Vagina (tissue), 2 donors: ENCODE measurements at regions not wholly inside any gene's neighbourhood (a gene's known extent, or its start where the extent isn't known, plus 50 kb on each side); places are given as distances from the start of the nearest gene placed in this dataset.

Experiments used
- CTCF ChIP-seq, 3 experiments: fragments of 450-650 bp in 2 of 3; fragments of 200-600 bp in 1 of 3; sonication (generic) in 1 of 3; IDR thresholded peaks; one replicate each; pipeline ENCODE4 v1.5.1; 2017 to 2019; ENCODE audit warnings: antibody characterized with exemption in 3 of 3, mild to moderate bottlenecking in 2 of 3, moderate library complexity in 2 of 3
- POLR2A ChIP-seq, 2 donors: fragments of 450-650 bp; IDR thresholded peaks; one replicate each; pipeline ENCODE4 v1.6.1; 2017; ENCODE audit warnings: antibody characterized with exemption in 2 of 2, mild to moderate bottlenecking in 2 of 2, moderate library complexity in 2 of 2
- POLR2AphosphoS5 ChIP-seq, 2 donors: sonication (generic); formaldehyde crosslinking; IDR thresholded peaks; one replicate each; pipeline ENCODE4 v1.9.0; 2017; ENCODE audit warnings: antibody characterized with exemption in 2 of 2, mild to moderate bottlenecking in 2 of 2, low read depth in 1 of 2; ENCODE audit not compliant: insufficient read depth in 1 of 2

- TF ChIP-seq CTCF (IDR thresholded peaks at IDR 0.05) = no peak
- no peak for TF ChIP-seq POLR2A (IDR thresholded peaks at IDR 0.05)
- no peak for TF ChIP-seq POLR2AphosphoS5 (IDR thresholded peaks at IDR 0.05; ENCODE audit: insufficient read depth in 1 of 2, low read depth in 1 of 2)
These were observed 120.5 kb downstream of the SOD2 start for GRCh38 chr6:159572439-159573110.
